Thyroid gland (tissue), 4 donors: ENCODE measurements at regions not wholly inside any gene's neighbourhood (a gene's known extent, or its start where the extent isn't known, plus 50 kb on each side); places are given as distances from the start of the nearest gene placed in this dataset.

ENCODE experiments used
- DNase-seq, 2 donors: peaks; one replicate each; pipeline ENCODE4 v3.0.0-alpha.2; 2019
- H3K27ac ChIP-seq, 3 donors: fragments of 200-600 bp; sonication (generic); 1 replicate in 2 of 3; 2 replicates in 1 of 3; pipeline ENCODE4 v1.5.1; 2016 to 2019; ENCODE audit warnings: mild to moderate bottlenecking in 1 of 3, moderate library complexity in 1 of 3
- H3K27me3 ChIP-seq: fragments of 200-600 bp; sonication (generic); one replicate; pipeline ENCODE4 v1.5.1; 2019
- H3K36me3 ChIP-seq, 2 donors: fragments of 200-600 bp; sonication (generic); one replicate each; pipeline ENCODE4 v1.5.1; 2016 to 2019
- H3K4me1 ChIP-seq, 2 donors: fragments of 200-600 bp; sonication (generic); one replicate each; pipeline ENCODE4 v1.5.1; 2017 to 2019
- H3K4me3 ChIP-seq, 3 donors: fragments of 200-600 bp; sonication (generic); replicated peaks in 1 of 3; 1 replicate in 2 of 3; 2 replicates in 1 of 3; pipeline ENCODE4 v1.5.1; 2016; ENCODE audit warnings: mild to moderate bottlenecking in 1 of 3
- H3K9me3 ChIP-seq: fragments of 200-600 bp; sonication (generic); one replicate; pipeline ENCODE4 v1.5.1; 2017
- POLR2A ChIP-seq, 2 donors: fragments of 450-650 bp; IDR thresholded peaks; one replicate each; pipeline ENCODE4 v1.6.1; 2017; ENCODE audit warnings: antibody characterized with exemption in 2 of 2, mild to moderate bottlenecking in 2 of 2, moderate library complexity in 1 of 2
- WGBS, 2 donors: methylation state at CpG; one replicate each; pipeline ENCODE4 v1.1.5; 2017; 5-methylcytosine and 5-hydroxymethylcytosine counted together
- intact Hi-C: fragments of 100-400 bp; cut with DNase I; formaldehyde crosslinking; loops from one replicate; pipeline ENCODE4 v1.15.1; 2023
- TF ChIP-seq, protein P1 (sequence below), 6 experiments: fragments of 200-600 bp in 3 of 6; fragments of 450-650 bp in 3 of 6; sonication (generic) in 3 of 6; IDR thresholded peaks; one replicate each; pipeline ENCODE4 v1.5.1; 2016 to 2019; ENCODE audit warnings: antibody characterized with exemption in 6 of 6, mild to moderate bottlenecking in 2 of 6, inconsistent platforms in 1 of 6, moderate library complexity in 1 of 6

DNA sequence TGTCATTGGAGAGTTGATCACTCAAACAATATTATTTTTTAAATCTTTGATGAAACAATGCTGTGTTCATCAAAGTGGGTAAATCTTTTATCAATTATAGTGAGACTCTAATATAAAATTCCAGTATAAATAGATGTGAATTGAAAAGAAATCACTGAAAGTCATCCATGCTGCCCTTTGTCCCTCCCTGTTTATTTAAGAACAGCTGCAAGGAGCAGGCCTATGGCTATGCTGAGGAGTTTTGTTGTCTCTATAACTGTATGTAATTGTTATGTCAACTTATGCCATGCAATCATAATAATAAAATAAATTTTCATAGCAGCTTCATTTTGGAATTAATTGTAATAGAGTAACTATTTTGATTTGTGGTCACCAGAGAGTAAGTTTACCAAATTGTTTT is 1272.4 kb upstream of the ADGRL4 start:
- Histone ChIP-seq H3K36me3 (no peaks in the 10 kb centered on the region), H3K27me3 (no peaks in the 10 kb centered on the region), H3K27ac (no peak overlapping the region), H3K4me1 (no peaks in the 10 kb centered on the region), H3K9me3 (no peaks in the 10 kb centered on the region), H3K4me3 (no peak overlapping the region)
- intact Hi-C loops: no loop called here
- no peak for DNase-seq
- TF ChIP-seq, protein P1, sequence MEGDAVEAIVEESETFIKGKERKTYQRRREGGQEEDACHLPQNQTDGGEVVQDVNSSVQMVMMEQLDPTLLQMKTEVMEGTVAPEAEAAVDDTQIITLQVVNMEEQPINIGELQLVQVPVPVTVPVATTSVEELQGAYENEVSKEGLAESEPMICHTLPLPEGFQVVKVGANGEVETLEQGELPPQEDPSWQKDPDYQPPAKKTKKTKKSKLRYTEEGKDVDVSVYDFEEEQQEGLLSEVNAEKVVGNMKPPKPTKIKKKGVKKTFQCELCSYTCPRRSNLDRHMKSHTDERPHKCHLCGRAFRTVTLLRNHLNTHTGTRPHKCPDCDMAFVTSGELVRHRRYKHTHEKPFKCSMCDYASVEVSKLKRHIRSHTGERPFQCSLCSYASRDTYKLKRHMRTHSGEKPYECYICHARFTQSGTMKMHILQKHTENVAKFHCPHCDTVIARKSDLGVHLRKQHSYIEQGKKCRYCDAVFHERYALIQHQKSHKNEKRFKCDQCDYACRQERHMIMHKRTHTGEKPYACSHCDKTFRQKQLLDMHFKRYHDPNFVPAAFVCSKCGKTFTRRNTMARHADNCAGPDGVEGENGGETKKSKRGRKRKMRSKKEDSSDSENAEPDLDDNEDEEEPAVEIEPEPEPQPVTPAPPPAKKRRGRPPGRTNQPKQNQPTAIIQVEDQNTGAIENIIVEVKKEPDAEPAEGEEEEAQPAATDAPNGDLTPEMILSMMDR (IDR thresholded peaks at IDR 0.05): no peak
- no peak for TF ChIP-seq POLR2A (IDR thresholded peaks at IDR 0.05)

DNA sequence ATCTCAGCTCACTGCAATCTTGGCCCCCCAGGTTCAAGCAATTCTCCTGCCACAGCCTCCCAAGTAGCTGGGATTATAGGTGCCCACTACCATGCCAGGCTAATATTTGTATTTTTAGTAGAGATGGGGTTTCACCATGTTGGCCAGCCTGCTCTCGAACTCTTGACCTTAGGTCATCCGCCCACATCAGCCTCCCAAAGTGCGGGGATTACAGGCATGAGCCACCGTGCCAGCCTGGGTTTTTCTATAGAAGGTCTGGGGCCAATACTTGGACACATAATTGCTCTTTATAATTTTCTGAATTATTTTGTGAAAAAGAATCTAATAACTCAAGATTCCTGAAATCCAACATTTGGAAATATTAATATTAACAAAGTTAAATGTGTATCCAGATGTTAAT is 1267.7 kb upstream of the ADGRL4 start:
- no peak for DNase-seq
- H3K36me3 ChIP-seq: no peaks in the 10 kb centered on the region
- no peak overlapping the region for H3K27ac ChIP-seq
- H3K4me3 ChIP-seq: no peak overlapping the region
- no peak for TF ChIP-seq POLR2A (IDR thresholded peaks at IDR 0.05)
- TF ChIP-seq, protein P1 (IDR thresholded peaks at IDR 0.05): no peak
- H3K27me3 ChIP-seq: no peaks in the 10 kb centered on the region
- 89 to 95% methylated on average over 4 of the region's 4 CpGs for WGBS, 2 donors
- no peaks in the 10 kb centered on the region for H3K9me3 ChIP-seq
- intact Hi-C loops: no loop called here
- no peaks in the 10 kb centered on the region for H3K4me1 ChIP-seq

DNA sequence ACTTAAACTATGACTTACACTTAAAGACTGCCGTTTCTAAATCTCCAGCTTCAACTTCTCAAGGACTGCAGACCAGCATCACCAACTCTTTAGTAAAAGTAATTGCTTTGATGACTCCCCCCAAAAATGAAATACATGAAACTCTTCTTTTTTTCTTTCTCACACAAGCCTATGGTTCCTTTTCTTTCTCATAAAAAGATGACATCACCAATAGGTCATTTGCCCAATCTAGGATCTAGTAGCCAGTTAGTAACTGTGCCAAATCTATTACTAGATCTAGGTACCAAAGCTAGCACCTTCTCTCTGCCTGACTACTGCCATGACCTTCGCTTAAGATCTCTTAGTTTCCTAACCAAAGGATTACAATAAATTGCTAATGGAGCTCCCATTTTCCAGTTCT is 1266.0 kb upstream of the ADGRL4 start:
- intact Hi-C loops: no loop called here
- H3K27me3 ChIP-seq: no peaks in the 10 kb centered on the region
- 89 to 90% methylated on average over 2 of the region's 2 CpGs for WGBS, 2 donors
- H3K9me3 ChIP-seq: no peaks in the 10 kb centered on the region
- DNase-seq: no peak
- TF ChIP-seq, protein P1 (IDR thresholded peaks at IDR 0.05): no peak
- TF ChIP-seq POLR2A (IDR thresholded peaks at IDR 0.05): no peak
- no peak overlapping the region for H3K4me3 ChIP-seq
- H3K4me1 ChIP-seq: no peaks in the 10 kb centered on the region
- no peaks in the 10 kb centered on the region for H3K36me3 ChIP-seq
- no peak overlapping the region for H3K27ac ChIP-seq

DNA sequence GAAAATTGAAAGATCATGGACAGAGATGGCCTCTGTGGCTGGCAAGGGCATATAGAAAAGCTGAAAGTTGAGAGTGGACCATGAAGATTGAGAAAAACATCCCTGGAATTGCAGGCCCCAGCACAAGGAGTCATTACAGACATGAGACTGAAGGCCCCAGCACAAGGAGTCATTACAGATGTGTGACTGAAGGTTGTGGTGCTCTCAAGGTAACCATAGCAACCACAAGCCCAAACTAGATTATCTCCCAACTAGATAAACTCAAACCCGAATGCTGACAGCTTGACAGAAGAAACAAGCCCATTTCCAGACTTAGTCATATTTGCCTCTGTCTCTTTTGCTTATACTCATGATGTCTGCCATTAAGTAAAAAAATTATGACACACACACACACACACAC is 1252.1 kb upstream of the ADGRL4 start:
- H3K27ac ChIP-seq: no peak overlapping the region
- H3K9me3 ChIP-seq: no peaks in the 10 kb centered on the region
- H3K4me3 ChIP-seq: no peak overlapping the region
- no peak for DNase-seq
- TF ChIP-seq, protein P1 (IDR thresholded peaks at IDR 0.05): no peak
- TF ChIP-seq POLR2A (IDR thresholded peaks at IDR 0.05): no peak
- WGBS, 2 donors: 34 to 46% methylated on average over 1 of the region's 1 CpG
- no peaks in the 10 kb centered on the region for H3K4me1 ChIP-seq
- H3K27me3 ChIP-seq: no peaks in the 10 kb centered on the region
- intact Hi-C loops: no loop called here
- H3K36me3 ChIP-seq: no peaks in the 10 kb centered on the region

DNA sequence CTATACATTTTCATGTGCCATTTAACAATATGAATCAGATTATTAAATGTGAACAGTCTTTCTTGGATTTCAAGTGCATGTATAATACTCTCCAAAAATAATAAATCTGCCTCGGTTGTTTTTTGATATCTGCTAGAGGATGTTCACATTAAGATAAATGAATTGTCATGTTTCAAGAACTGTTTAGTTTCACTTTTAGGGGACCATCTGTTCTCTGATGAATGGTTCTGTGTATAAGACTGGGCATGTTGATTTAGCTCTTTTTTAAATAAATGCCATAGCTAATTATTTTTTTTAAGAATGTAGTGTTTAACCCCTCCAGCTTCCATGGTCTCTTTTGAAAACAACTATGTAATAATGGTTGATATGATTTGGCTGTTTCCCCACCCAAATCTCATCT is 1245.1 kb upstream of the ADGRL4 start:
- no peak for DNase-seq
- intact Hi-C loops: no loop called here
- WGBS, 2 donors: 59 to 75% methylated on average over 1 of the region's 1 CpG

More for the DNA sequence above, 1245.1 kb upstream of the ADGRL4 start:
- TF ChIP-seq, protein P1 (IDR thresholded peaks at IDR 0.05): no peak
- no peak for TF ChIP-seq POLR2A (IDR thresholded peaks at IDR 0.05)
- no peaks in the 10 kb centered on the region for H3K27me3 ChIP-seq
- H3K4me1 ChIP-seq: no peaks in the 10 kb centered on the region
- H3K9me3 ChIP-seq: no peaks in the 10 kb centered on the region
- H3K4me3 ChIP-seq: no peak overlapping the region
- no peak overlapping the region for H3K27ac ChIP-seq
- H3K36me3 ChIP-seq: no peaks in the 10 kb centered on the region
